HCT116 (cell line): ENCODE measurements at regions not wholly inside any gene's neighbourhood (a gene's known extent, or its start where the extent isn't known, plus 50 kb on each side); places are given as distances from the start of the nearest gene placed in this dataset.

Source experiments
- ATAC-seq: fragments of 200-7000 bp; cut with Tn5 transposase; 2 replicates; pipeline ENCODE4 v1.9.1; 2020; ENCODE audit warnings: mild to moderate bottlenecking, moderate library complexity
- BruUV-seq: library from RNA; stranded (reverse); fragments of 400-500 nt; replicated peaks from 2 replicates; lab custom pipeline; 2021; lab: Mats Ljungman, UMichigan
- CTCF ChIA-PET: fragments of 300-600 bp; sonication (Branson Sonifier 250); formaldehyde crosslinking; loops from one replicate; lab custom pipeline; 2021; ENCODE audit warnings: antibody characterized with exemption; lab: Charles Lee
- POLR2A ChIA-PET: fragments of 300-600, 350-600 bp; sonication (Branson Sonifier 250); formaldehyde crosslinking; loops from one replicate; lab custom pipeline; 2021; ENCODE audit warnings: antibody characterized with exemption; lab: Charles Lee
- RAD21 ChIA-PET, 2 experiments: fragments of 300-600 bp; sonication (Branson Sonifier 250); formaldehyde crosslinking; loops; one replicate each; lab custom pipeline; 2023; ENCODE audit warnings: low total read pairs in 2 of 2; ENCODE audit not compliant: uncharacterized antibody in 2 of 2, unreplicated experiment in 2 of 2, low non-redundant PET in 1 of 2; lab: Charles Lee
- DNase-seq: peaks from one replicate; pipeline ENCODE4 v3.0.0-alpha.2; 2010; ENCODE audit warnings: low read depth, low spot score
- H2AFZ ChIP-seq: fragments of 200-600 bp; shearing (Covaris generic), sonication (generic); 2 replicates; pipeline ENCODE4 v1.6.1; 2017; ENCODE audit warnings: low read depth, mixed run types, mixed read lengths, antibody characterized with exemption, low read length; ENCODE audit not compliant: poor library complexity, severe bottlenecking
- H3K27ac ChIP-seq: 2 replicates; pipeline ENCODE4 v1.5.1; 2012; ENCODE audit warnings: low read depth, low read length
- H3K27me3 ChIP-seq: fragments of 200-600 bp; sonication (generic); 2 replicates; pipeline ENCODE4 v1.6.1; 2016; ENCODE audit warnings: mixed run types, low read length, mixed read lengths; ENCODE audit not compliant: insufficient read depth
- H3K36me3 ChIP-seq, 2 experiments: fragments of 200-500 bp in 1 of 2; fragments of 200-600 bp in 1 of 2; sonication (Bioruptor generic) in 1 of 2; sonication (generic) in 1 of 2; 2 replicates each; pipeline versions ENCODE4 v1.5.1 to v1.6.1; 2014 to 2016; ENCODE audit warnings: low read length in 2 of 2, inconsistent platforms in 1 of 2, mixed read lengths in 1 of 2, mixed run types in 1 of 2; ENCODE audit not compliant: insufficient read depth in 2 of 2, control insufficient read depth in 1 of 2
- H3K4me1 ChIP-seq, 2 experiments: fragments of 200-600 bp in 1 of 2; sonication (generic) in 1 of 2; 2 replicates each; pipeline versions ENCODE4 v1.5.1 to v1.6.1; 2012 to 2017; ENCODE audit warnings: low read length in 2 of 2, inconsistent platforms in 1 of 2, mild to moderate bottlenecking in 1 of 2, mixed read lengths in 1 of 2, mixed run types in 1 of 2, moderate library complexity in 1 of 2; ENCODE audit not compliant: insufficient read depth in 2 of 2, control insufficient read depth in 1 of 2
- H3K4me2 ChIP-seq: fragments of 200-600 bp; sonication (generic); 2 replicates; pipeline ENCODE4 v1.6.1; 2017; ENCODE audit warnings: mixed run types, low read length, mixed read lengths
- H3K4me3 ChIP-seq, 2 experiments: fragments of 200-600 bp in 1 of 2; sonication (generic) in 1 of 2; replicated peaks in 1 of 2; 2 replicates each; pipeline ENCODE4 v1.5.1; 2011 to 2016; ENCODE audit warnings: low read length in 2 of 2, control low read depth in 1 of 2, low read depth in 1 of 2, mild to moderate bottlenecking in 1 of 2, mixed read lengths in 1 of 2, mixed run types in 1 of 2
- H3K79me2 ChIP-seq: fragments of 200-600 bp; sonication (generic); 2 replicates; pipeline ENCODE4 v1.6.1; 2017; ENCODE audit warnings: mild to moderate bottlenecking, mixed run types, low read length, moderate library complexity, mixed read lengths; ENCODE audit not compliant: insufficient read depth
- H3K9ac ChIP-seq: fragments of 200-600 bp; sonication (generic); 2 replicates; pipeline ENCODE4 v1.6.1; 2016; ENCODE audit warnings: low read length, mixed read lengths
- H3K9me2 ChIP-seq: fragments of 200-600 bp; sonication (generic), shearing (Covaris generic); 2 replicates; pipeline ENCODE4 v1.6.1; 2017; ENCODE audit warnings: mixed run types, mild to moderate bottlenecking, moderate library complexity; ENCODE audit not compliant: insufficient read depth
- H3K9me3 ChIP-seq, 2 experiments: fragments of 200-500 bp in 1 of 2; fragments of 200-600 bp in 1 of 2; sonication (Bioruptor generic) in 1 of 2; sonication (generic) in 1 of 2; 2 replicates each; pipeline ENCODE4 v1.6.1; 2014 to 2017; ENCODE audit warnings: low read length in 2 of 2, mixed read lengths in 2 of 2, inconsistent platforms in 1 of 2, low read depth in 1 of 2, mild to moderate bottlenecking in 1 of 2, mixed run types in 1 of 2, moderate library complexity in 1 of 2; ENCODE audit not compliant: control insufficient read depth in 1 of 2, insufficient read depth in 1 of 2
- H4K20me1 ChIP-seq: fragments of 200-600 bp; sonication (generic), shearing (Covaris generic); 2 replicates; pipeline ENCODE4 v1.6.1; 2017; ENCODE audit warnings: mixed run types, mild to moderate bottlenecking, moderate library complexity; ENCODE audit not compliant: insufficient read depth
- CEBPB ChIP-seq: IDR thresholded peaks from 2 replicates; pipeline ENCODE4 v1.6.1; 2012; ENCODE audit warnings: low read depth
- EGR1 ChIP-seq: IDR thresholded peaks from 2 replicates; pipeline ENCODE4 v1.6.1; 2012; ENCODE audit warnings: low read depth
- EZH2phosphoT487 ChIP-seq: fragments of 200-600 bp; IDR thresholded peaks from 2 replicates; pipeline ENCODE4 v1.6.1; 2018; ENCODE audit warnings: antibody characterized with exemption, borderline replicate concordance
- FOSL1 ChIP-seq: IDR thresholded peaks from 2 replicates; pipeline ENCODE4 v1.6.1; 2012; ENCODE audit warnings: low read depth
- POLR2A ChIP-seq: IDR thresholded peaks from 2 replicates; pipeline ENCODE4 v1.7.0; 2011; ENCODE audit warnings: borderline replicate concordance; ENCODE audit not compliant: insufficient read depth, insufficient read length; ENCODE audit errors: extremely low read depth
- POLR2AphosphoS5 ChIP-seq: IDR thresholded peaks from 2 replicates; pipeline ENCODE4 v1.6.1; 2011; ENCODE audit warnings: mild to moderate bottlenecking, low read depth, low read length, moderate library complexity
- RAD21 ChIP-seq: IDR thresholded peaks from 2 replicates; pipeline ENCODE4 v1.6.1; 2012; ENCODE audit warnings: low read depth, mild to moderate bottlenecking
- SRF ChIP-seq: IDR thresholded peaks from 2 replicates; pipeline ENCODE4 v1.6.1; 2012; ENCODE audit warnings: low read depth
- YY1 ChIP-seq: IDR thresholded peaks from 2 replicates; pipeline ENCODE4 v1.6.1; 2011; ENCODE audit warnings: low read length, low read depth, moderate library complexity, mild to moderate bottlenecking; ENCODE audit not compliant: insufficient replicate concordance; ENCODE audit errors: extremely low read depth
- ZFX ChIP-seq: fragments of 450-650 bp; IDR thresholded peaks from 2 replicates; pipeline ENCODE4 v1.6.1; 2017
- ZNF274 ChIP-seq: fragments of 200-500 bp; sonication (Bioruptor generic); IDR thresholded peaks from 2 replicates; pipeline ENCODE4 v1.6.1; 2014; ENCODE audit warnings: mild to moderate bottlenecking, low read depth, low read length, inconsistent platforms
- intact Hi-C: fragments of 100-400 bp; cut with micrococcal nuclease; formaldehyde crosslinking; loops from 2 replicates; pipeline ENCODE4 v1.10.0; 2022
- TF ChIP-seq, protein P1 (sequence below): IDR thresholded peaks from 2 replicates; pipeline ENCODE4 v1.6.1; 2012
- TF ChIP-seq, protein P2 (sequence below): IDR thresholded peaks from 2 replicates; pipeline ENCODE4 v1.6.1; 2012
- TF ChIP-seq, protein P3 (sequence below), 3 experiments: fragments of 200-600 bp in 1 of 3; sonication (generic) in 1 of 3; IDR thresholded peaks in 2 of 3; conservative IDR thresholded peaks in 1 of 3; 2 replicates each; pipeline ENCODE4 v1.5.1; 2012 to 2017; ENCODE audit warnings: low read depth in 2 of 3, low read length in 2 of 3, antibody characterized with exemption in 1 of 3, borderline replicate concordance in 1 of 3, control low read depth in 1 of 3, mild to moderate bottlenecking in 1 of 3, mixed read lengths in 1 of 3, mixed run types in 1 of 3, moderate library complexity in 1 of 3; ENCODE audit not compliant: insufficient read depth in 1 of 3
- TF ChIP-seq, protein P4 (sequence below): IDR thresholded peaks from 2 replicates; pipeline ENCODE4 v1.6.1; 2012; ENCODE audit warnings: low read depth

DNA sequence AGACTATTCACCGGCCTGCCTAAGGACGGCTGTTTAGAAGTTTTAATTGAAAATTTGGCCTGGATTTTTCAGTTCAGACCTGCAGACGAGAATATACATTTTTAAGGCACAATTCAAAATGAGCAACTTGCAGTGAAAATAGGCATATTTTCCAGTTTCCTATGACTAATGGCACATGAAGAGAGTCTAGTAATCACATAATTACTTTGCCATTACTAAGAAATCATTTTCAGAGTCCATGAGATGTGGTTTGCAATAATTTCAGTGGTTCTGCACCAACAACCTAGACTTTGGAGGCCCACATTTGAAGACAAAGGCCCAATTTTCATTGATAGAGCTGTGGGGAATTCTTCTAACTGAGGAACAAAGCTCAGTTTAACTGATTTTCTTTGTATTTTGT, 205.3 kb downstream of the SOX2 start:
- Histone ChIP-seq H3K4me3 (no peak overlapping the region), H4K20me1 (no peaks in the 10 kb centered on the region), H3K9me3 (no peaks in the 10 kb centered on the region), H3K27ac (no peak overlapping the region), H3K36me3 (no peaks in the 10 kb centered on the region), H3K4me2 (no peak overlapping the region), H3K27me3 (no peaks in the 10 kb centered on the region), H3K9me2 (no peaks in the 10 kb centered on the region), H3K4me1 (peaks cover 0 to 10% of the 10 kb centered on the region in 2 experiments; a peak in 2 of 4 replicates), H3K79me2 (no peaks in the 10 kb centered on the region), H3K9ac (no peak overlapping the region), H2AFZ (no peak overlapping the region)
- CTCF ChIA-PET = no interaction called here
- POLR2A ChIA-PET = no interaction called here
- intact Hi-C loops = no loop called here
- no peak for DNase-seq
- no peak for ATAC-seq
- RAD21 ChIA-PET = no interaction called here
- BruUV-seq = no TSS peak
- TF ChIP-seq RAD21 (no peak), ZFX (no peak), YY1 (no peak), EGR1 (no peak), ZNF274 (no peak), SRF (no peak), CEBPB (no peak), FOSL1 (no peak), EZH2phosphoT487 (no peak), POLR2AphosphoS5 (no peak), POLR2A (no peak)
- TF ChIP-seq, protein P1, sequence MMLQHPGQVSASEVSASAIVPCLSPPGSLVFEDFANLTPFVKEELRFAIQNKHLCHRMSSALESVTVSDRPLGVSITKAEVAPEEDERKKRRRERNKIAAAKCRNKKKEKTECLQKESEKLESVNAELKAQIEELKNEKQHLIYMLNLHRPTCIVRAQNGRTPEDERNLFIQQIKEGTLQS = no peak
- TF ChIP-seq, protein P2, sequence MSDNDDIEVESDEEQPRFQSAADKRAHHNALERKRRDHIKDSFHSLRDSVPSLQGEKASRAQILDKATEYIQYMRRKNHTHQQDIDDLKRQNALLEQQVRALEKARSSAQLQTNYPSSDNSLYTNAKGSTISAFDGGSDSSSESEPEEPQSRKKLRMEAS = no peak
- TF ChIP-seq, protein P3, sequence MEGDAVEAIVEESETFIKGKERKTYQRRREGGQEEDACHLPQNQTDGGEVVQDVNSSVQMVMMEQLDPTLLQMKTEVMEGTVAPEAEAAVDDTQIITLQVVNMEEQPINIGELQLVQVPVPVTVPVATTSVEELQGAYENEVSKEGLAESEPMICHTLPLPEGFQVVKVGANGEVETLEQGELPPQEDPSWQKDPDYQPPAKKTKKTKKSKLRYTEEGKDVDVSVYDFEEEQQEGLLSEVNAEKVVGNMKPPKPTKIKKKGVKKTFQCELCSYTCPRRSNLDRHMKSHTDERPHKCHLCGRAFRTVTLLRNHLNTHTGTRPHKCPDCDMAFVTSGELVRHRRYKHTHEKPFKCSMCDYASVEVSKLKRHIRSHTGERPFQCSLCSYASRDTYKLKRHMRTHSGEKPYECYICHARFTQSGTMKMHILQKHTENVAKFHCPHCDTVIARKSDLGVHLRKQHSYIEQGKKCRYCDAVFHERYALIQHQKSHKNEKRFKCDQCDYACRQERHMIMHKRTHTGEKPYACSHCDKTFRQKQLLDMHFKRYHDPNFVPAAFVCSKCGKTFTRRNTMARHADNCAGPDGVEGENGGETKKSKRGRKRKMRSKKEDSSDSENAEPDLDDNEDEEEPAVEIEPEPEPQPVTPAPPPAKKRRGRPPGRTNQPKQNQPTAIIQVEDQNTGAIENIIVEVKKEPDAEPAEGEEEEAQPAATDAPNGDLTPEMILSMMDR (IDR thresholded peaks at IDR 0.05 in 2 of 3, conservative IDR thresholded peaks at IDR 0.05 in 1 of 3; ENCODE audit: borderline replicate concordance in 1 of 3, insufficient read depth in 1 of 3, low read depth in 2 of 3, low read length in 2 of 3) = no peak
- TF ChIP-seq, protein P4, sequence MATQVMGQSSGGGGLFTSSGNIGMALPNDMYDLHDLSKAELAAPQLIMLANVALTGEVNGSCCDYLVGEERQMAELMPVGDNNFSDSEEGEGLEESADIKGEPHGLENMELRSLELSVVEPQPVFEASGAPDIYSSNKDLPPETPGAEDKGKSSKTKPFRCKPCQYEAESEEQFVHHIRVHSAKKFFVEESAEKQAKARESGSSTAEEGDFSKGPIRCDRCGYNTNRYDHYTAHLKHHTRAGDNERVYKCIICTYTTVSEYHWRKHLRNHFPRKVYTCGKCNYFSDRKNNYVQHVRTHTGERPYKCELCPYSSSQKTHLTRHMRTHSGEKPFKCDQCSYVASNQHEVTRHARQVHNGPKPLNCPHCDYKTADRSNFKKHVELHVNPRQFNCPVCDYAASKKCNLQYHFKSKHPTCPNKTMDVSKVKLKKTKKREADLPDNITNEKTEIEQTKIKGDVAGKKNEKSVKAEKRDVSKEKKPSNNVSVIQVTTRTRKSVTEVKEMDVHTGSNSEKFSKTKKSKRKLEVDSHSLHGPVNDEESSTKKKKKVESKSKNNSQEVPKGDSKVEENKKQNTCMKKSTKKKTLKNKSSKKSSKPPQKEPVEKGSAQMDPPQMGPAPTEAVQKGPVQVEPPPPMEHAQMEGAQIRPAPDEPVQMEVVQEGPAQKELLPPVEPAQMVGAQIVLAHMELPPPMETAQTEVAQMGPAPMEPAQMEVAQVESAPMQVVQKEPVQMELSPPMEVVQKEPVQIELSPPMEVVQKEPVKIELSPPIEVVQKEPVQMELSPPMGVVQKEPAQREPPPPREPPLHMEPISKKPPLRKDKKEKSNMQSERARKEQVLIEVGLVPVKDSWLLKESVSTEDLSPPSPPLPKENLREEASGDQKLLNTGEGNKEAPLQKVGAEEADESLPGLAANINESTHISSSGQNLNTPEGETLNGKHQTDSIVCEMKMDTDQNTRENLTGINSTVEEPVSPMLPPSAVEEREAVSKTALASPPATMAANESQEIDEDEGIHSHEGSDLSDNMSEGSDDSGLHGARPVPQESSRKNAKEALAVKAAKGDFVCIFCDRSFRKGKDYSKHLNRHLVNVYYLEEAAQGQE = no peak
